Uterus (tissue), 2 donors: ENCODE measurements at regions not wholly inside any gene's neighbourhood (a gene's known extent, or its start where the extent isn't known, plus 50 kb on each side); places are given as distances from the start of the nearest gene placed in this dataset.

ENCODE experiments used
- POLR2A ChIP-seq, 2 donors: fragments of 450-650 bp; IDR thresholded peaks; one replicate each; pipeline ENCODE4 v1.6.1; 2016; ENCODE audit warnings: antibody characterized with exemption in 2 of 2, mild to moderate bottlenecking in 1 of 2, moderate library complexity in 1 of 2
- TF ChIP-seq, protein P1 (sequence below), 4 experiments: fragments of 200-600 bp in 2 of 4; fragments of 450-650 bp in 2 of 4; sonication (generic) in 2 of 4; IDR thresholded peaks; one replicate each; pipeline ENCODE4 v1.5.1; 2016 to 2019; ENCODE audit warnings: antibody characterized with exemption in 4 of 4, mild to moderate bottlenecking in 2 of 4, moderate library complexity in 1 of 4

DNA sequence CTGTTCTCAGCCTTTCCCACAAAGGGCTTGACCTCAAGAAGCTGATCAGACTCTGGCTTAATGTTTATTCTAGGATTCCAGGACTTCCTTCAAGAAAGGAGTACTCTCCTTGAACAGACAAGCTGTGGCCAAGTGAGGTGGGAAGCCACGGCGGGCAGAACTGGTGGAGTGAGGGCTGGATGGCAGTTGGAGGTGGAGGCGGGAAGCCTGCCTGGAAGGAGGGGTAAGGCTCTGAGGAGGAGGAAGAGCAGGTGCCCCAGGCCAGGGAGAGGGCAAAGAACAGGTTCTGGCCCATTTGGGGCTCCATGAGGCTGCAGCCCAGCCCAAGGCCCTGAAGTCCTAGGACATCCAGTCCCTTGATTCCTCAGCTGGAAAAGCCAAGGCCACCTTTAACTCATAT is 143.9 kb downstream of the CYP26B1 start:
- TF ChIP-seq, protein P1, sequence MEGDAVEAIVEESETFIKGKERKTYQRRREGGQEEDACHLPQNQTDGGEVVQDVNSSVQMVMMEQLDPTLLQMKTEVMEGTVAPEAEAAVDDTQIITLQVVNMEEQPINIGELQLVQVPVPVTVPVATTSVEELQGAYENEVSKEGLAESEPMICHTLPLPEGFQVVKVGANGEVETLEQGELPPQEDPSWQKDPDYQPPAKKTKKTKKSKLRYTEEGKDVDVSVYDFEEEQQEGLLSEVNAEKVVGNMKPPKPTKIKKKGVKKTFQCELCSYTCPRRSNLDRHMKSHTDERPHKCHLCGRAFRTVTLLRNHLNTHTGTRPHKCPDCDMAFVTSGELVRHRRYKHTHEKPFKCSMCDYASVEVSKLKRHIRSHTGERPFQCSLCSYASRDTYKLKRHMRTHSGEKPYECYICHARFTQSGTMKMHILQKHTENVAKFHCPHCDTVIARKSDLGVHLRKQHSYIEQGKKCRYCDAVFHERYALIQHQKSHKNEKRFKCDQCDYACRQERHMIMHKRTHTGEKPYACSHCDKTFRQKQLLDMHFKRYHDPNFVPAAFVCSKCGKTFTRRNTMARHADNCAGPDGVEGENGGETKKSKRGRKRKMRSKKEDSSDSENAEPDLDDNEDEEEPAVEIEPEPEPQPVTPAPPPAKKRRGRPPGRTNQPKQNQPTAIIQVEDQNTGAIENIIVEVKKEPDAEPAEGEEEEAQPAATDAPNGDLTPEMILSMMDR (IDR thresholded peaks at IDR 0.05), result no peak
- TF ChIP-seq POLR2A (IDR thresholded peaks at IDR 0.05), result no peak
